OCI-LY1 (cell line): ENCODE measurements at regions not wholly inside any gene's neighbourhood (a gene's known extent, or its start where the extent isn't known, plus 50 kb on each side); places are given as distances from the start of the nearest gene placed in this dataset.

ENCODE experiments used
- EZH2 ChIP-seq: fragments of 200-600 bp; sonication (generic), shearing (Covaris generic); IDR thresholded peaks from 2 replicates; pipeline ENCODE4 v1.8.0; 2017; ENCODE audit warnings: borderline replicate concordance, mixed run types, mild to moderate bottlenecking, antibody characterized with exemption, low read length, moderate library complexity, mixed read lengths
- TF ChIP-seq, protein P1 (sequence below): fragments of 200-600 bp; sonication (generic), shearing (Covaris generic); IDR thresholded peaks from 2 replicates; pipeline ENCODE4 v1.5.1; 2017; ENCODE audit warnings: mild to moderate bottlenecking, antibody characterized with exemption, low read length, moderate library complexity, mixed read lengths

DNA sequence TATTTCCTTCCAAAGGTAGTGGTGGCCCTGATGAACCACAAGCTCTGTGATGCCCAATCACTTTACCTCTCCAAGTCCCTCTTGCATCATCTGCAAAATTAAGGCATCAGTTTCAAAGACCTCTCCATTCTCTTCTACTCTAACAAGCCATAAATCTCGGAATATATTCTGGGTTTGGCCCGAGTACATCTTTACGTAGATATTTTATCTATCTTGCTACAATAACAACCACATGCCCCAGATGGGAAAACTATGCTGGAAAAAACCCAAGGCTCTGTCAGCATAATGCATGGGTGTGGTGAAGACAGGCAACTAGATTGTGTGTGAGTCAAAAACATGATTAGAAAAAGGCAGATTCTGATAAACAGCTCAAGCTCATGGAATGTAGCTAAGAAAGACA is 228.2 kb upstream of the BLID start:
- TF ChIP-seq, protein P1, sequence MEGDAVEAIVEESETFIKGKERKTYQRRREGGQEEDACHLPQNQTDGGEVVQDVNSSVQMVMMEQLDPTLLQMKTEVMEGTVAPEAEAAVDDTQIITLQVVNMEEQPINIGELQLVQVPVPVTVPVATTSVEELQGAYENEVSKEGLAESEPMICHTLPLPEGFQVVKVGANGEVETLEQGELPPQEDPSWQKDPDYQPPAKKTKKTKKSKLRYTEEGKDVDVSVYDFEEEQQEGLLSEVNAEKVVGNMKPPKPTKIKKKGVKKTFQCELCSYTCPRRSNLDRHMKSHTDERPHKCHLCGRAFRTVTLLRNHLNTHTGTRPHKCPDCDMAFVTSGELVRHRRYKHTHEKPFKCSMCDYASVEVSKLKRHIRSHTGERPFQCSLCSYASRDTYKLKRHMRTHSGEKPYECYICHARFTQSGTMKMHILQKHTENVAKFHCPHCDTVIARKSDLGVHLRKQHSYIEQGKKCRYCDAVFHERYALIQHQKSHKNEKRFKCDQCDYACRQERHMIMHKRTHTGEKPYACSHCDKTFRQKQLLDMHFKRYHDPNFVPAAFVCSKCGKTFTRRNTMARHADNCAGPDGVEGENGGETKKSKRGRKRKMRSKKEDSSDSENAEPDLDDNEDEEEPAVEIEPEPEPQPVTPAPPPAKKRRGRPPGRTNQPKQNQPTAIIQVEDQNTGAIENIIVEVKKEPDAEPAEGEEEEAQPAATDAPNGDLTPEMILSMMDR = no peak
- TF ChIP-seq EZH2 = no peak
